Embryonic facial prominence (tissue), 1 donor: ENCODE measurements at regions not wholly inside any gene's neighbourhood (a gene's known extent, or its start where the extent isn't known, plus 50 kb on each side); places are given as distances from the start of the nearest gene placed in this dataset.

Experiments
- DNase-seq: peaks from one replicate; pipeline ENCODE4 v3.0.0-alpha.2; 2016; ENCODE audit errors: extremely low spot score

- DNase-seq, result no peak
Measured at GRCh38 chr3:167188592-167188991, 191.5 kb downstream of the ZBBX start.

- DNase-seq, result no peak
Measured at GRCh38 chr3:167187221-167187620, 192.9 kb downstream of the ZBBX start.

- DNase-seq, result no peak
Measured at GRCh38 chr3:167184511-167184910, 195.6 kb downstream of the ZBBX start.

DNA sequence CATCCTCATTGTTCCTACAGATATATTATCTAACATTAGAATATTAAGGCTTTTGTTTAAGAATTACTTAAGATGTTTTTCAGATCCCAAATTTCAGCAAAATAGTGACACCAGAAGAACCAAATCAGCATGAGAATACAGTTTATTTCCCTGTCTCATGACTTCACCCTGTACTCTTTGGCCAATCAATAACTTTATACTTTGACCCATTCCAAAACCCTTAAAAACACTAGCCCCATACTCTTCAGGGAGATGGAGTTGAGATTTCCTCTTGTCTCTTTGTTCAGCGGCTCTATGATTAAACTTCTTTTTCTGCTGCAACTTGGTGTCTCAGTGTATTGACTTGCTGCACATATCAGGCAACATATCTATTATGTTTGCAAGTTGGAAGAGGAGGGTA is 207.7 kb downstream of the ZBBX start:
- no peak for DNase-seq

DNA sequence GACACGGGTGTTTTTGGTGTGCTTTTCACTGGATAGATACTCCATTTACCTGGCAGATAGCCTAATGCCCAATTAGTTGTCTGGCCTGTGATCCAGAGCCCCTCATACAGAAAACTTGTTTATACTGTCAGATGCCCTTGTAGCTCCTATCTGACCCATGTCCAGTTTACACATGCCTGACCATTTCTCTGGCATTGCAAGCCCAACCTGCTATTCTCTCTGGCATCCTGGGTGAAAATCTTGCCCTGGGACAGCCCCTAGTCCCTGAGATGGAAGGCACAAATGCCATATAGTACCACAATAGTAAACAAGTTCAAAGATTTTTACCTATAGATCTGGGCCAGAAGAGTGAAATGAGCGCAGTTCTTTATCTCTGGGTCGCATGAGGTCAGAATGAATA is 212.6 kb downstream of the ZBBX start:
- DNase-seq, result no peak

GRCh38 chr3:167166594-167167253 is 213.4 kb downstream of the ZBBX start:
- no peak for DNase-seq

- no peak for DNase-seq
Measured at GRCh38 chr3:167166012-167166411, 214.1 kb downstream of the ZBBX start.

GRCh38 chr3:167163580-167163979 is 216.5 kb downstream of the ZBBX start:
- no peak for DNase-seq

DNA sequence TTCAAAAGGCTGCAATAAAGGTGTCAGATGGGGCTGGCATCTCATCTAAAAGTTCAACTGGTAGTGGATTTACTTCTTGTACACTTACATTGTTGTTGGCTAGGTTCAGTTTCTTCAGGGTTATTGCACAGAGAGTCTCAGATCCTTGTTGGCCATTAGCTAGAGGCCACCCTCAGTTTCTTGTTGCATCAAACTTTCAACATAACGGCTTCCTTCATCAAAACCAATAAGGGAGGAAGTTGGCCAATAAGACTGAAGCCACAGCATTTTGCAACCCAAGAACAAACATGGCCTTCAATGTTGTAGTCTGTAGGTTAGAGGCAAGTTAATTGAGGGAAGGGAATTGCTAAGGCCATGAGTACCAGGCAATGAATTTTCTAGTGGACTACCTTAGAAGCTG is 218.0 kb downstream of the ZBBX start:
- DNase-seq, result no peak

DNA sequence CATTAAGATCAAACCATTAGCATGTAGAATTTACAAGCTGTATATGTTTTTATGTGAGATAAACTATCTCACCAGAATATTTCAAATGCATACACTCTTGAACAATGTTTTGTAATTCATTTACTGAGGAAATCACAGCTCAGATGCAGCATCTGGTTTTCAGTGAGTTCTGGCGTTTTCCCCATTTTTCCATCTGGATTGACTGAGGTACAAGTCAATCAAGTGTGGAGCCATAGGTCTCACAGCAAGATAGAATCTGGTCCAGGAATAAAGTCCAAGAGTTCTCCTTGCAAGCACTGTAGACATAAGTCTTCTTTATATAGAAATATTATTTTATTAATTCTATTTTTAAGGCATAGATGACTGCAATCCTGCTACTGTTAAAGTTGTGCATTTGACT is 219.3 kb downstream of the ZBBX start:
- no peak for DNase-seq

DNA sequence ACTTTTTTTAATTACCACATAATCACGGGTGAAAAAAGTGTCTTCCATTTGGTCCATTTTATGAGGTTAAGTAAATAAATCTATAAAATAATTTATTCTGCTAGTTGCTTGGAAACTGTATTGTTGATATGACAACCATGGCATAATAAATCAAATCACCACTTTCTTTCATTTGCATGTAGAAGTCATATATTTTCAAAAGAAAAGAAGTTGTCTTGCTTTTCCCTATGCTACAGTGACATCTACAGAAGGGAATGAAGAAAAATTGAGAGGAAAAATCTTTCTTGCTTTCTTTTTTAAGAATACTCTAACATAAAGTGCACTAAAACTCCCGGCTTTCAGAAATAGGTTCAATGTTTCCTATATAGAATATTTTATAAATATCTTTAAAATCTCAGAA is 228.5 kb downstream of the ZBBX start:
- DNase-seq, result no peak

GRCh38 chr3:167148136-167148535 is 232.0 kb downstream of the ZBBX start:
- no peak for DNase-seq

- DNase-seq, result no peak
Measured at GRCh38 chr3:167146911-167147310, 233.2 kb downstream of the ZBBX start.

DNA sequence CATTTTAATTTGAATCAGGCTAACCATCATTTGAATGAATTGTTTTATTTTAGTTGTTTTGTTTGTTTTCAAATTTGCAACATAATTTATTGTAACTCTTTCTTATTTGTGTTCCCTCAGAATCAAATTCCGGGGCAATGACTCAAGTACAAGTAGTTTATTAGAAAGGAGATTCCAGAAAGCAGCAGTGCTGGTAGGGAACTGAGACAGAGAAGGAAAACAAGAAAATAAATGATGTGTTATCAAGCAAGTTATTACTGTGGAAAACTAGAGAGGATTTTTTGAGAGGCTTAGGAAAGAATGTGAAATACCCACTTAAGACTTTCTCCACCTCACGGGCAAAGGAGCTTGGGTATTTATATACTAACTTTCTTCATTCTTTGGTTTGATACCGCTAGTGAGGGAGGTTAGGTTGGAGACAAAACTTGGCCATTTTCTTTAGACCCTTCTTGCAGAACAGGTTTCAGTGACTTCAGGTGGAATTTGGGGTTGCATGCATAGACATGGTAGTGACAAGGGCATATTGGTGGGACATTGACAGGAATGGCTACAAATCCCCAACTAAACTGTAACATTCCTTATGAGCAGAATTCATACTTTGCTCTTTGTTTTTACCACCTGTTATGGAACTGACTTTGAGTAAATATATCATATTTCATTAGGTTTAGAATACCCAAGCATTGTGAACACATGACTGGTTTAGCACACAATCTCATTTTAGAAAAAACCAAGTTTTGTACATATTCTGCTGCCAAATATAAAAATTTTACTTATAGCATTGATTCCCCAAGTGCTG is 254.3 kb downstream of the ZBBX start:
- no peak for DNase-seq

- DNase-seq, result no peak
Measured at GRCh38 chr3:167120828-167121227, 259.3 kb downstream of the ZBBX start.

GRCh38 chr3:167116120-167116922 is 263.8 kb downstream of the ZBBX start:
- DNase-seq, result no peak

- no peak for DNase-seq
Measured at GRCh38 chr3:167115331-167115934, 264.7 kb downstream of the ZBBX start.

GRCh38 chr3:167114619-167115018 is 265.5 kb downstream of the ZBBX start:
- DNase-seq, result no peak

- no peak for DNase-seq
Measured at GRCh38 chr3:167113035-167113830, 266.9 kb downstream of the ZBBX start.

DNA sequence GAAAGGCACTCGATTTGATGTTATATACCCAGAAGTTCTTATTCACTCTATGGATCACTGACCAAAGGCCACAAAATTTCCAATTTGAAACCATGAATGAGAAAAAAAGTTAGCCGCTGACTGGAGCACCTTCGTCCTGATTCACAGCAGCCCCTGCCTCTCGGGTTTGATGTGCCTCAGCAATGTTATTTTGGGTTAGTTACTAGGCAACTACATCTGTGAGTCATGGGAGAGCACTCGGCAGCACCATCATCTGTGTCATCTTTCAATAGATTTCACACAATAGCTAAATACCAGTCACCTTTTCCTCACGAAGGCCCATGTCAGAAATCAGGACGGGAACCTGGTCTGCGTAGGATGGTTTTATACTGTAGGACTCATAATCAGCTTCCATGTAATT is 269.2 kb downstream of the ZBBX start:
- no peak for DNase-seq

DNA sequence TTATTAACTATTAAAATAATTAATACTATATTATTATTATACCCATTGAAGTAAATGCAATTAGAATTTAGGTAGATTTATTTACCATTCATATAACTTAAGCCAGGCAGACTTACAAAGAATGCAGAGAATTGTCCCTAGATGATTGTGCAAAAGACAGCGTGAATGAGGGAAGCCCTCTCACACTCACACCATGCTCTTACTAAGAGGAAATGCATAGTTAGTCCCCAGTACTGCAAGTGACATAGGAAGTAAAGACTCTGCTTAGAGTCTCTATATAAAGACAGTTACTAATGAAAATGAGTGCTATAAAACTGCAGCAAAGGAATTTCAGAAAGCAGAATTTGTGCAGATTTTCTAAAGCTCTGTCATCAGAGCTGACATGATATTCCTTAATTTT is 270.4 kb downstream of the ZBBX start:
- no peak for DNase-seq
